NCI-H2171 treated with DMSO at 0.1 percent for 48 hours (cell line): ENCODE measurements at regions not wholly inside any gene's neighbourhood (a gene's known extent, or its start where the extent isn't known, plus 50 kb on each side); places are given as distances from the start of the nearest gene placed in this dataset.

Source experiments
- DNase-seq: peaks from one replicate; lab custom pipeline; 2025; lab: John Stamatoyannopoulos, UW

DNA sequence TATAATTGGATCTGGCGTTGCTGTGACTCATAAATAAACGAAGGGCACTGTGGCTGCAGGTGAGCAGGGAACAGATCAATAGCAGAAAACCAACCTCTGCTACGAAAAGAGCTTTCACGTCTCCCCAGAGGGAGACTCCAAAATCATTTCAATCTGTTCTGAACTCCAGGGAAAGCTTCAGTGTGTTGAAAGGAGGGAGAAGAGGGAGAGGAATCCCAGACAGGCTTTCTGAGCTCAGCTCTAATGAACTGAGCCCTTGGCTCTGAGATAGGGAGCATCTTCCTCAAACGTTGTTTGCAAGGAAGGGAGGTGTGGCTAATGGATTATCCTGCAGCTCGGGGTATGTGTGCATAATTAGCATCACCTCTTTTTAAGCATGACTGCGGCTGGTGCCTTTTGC lies 288.0 kb upstream of the IRX4 start:
- DNase-seq = peak; percentile 56

DNA sequence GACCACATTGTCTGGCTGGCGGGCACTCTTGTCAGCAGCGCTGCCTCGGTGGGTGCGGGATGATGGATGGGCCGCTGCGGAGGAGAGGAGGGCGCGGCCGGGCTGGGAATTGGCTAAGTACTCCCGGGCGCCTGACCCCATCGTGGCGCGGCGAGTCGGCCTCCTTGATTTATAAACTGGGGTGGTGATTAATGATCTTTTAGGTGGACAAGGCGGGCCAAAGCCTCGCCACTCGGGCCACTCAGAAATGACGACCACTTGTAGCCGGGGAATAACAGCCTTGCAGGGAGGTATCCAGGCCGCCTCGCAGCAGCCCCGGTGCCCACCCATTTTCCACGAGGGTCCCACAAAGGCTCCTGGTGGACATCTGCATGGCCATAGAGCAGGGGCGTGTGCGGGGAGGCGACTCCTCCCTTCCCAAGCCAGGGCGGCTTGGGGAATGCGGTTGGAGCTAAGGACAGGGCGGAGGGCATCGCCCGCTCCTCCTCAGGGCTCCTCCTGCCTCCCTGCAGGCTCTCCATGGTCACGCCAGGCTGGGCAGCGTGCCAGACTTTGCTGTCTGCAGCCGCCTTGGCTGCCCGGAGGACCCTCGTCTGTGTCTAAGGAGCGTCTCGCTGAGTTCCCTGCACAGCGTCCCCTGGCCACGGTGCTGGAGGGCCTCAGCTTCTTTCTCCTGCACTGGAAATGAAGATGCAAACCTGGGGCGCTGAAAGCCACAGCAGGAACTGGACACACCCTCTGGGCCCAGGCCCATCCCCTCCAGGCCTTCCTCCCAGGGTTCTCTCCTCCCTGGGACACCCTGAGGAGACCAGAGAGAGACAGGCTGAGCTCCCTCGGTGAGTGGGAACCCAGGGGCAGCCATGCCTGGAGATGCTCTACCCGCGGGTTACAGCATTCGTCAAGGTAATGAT lies 287.4 kb upstream of the IRX4 start:
- no peak for DNase-seq

DNA sequence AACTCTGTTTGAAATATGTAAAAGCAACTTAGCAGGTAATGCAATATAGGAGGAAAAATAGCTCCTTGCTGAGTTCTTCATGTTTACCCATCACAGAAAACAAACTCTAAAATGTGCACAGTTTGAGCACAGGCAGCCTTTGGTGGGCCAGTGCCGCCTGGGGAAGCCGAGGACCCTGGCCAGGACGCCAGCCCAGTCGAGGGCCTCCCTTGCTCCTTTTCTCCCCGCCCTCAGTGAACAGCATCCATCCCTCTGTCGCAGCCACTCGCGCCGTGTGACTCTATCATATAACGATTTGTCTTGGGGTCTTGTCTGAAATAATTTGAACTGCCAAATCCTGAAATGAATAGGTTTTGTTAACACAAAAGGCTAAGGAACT lies 286.7 kb upstream of the IRX4 start:
- DNase-seq = no peak

DNA sequence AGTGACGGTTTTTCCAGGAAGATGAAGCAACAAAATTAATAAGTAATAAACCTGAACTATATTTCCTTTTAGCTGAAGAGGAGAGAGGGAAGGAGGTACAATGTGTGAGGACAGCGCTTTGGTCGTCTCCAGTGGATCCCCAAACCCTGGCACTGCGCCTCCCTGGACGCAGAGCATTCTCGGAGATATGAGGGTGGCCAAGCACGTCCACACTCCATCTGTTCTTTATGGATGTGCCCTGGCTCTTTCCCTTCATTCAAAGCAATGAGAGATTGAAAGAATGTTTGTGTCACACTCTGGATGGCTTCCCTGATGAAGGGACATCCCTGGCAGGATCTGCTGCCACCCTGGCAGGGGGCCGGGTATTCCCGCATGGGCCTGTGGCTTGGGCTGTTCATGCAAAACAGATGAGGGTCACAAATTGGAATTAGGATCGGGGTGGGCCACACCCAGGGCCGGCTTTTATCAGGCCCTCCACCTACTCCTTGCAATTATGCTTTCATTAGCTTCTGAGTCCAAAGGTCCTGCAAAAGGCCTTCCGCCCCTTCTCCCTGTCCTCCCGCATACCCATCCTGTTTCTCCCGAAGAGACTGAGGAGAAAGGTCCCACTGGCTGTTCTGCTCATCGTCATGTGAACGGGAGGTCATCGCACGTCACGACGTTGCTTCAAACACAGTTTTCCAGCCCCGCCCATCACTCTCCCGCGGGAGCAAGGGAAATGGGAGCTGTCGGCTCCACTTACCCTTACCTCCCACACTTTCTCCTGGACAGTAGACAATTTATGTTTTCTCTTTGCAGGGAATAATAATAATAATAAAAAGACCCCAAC lies 286.1 kb upstream of the IRX4 start:
- no peak for DNase-seq

DNA sequence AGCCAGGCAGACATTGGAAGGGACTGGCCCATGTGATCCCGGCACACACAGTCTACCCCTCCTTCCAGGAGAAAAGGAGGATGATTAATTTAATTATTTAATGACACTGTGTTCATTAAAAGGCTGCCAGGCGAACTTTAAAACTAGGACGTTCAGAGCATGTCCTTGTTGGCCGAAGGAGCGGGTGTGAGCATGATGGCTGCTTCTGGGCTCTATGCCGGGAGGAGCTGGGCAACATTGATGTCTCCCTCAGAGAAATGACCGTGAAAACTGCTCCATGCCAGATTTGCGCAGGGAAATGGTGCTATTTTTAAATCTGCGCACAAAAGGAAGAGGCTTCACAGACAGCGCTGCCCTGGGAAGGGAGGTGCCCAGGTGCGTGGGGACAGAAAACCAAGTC lies 284.9 kb upstream of the IRX4 start:
- DNase-seq = no peak

DNA sequence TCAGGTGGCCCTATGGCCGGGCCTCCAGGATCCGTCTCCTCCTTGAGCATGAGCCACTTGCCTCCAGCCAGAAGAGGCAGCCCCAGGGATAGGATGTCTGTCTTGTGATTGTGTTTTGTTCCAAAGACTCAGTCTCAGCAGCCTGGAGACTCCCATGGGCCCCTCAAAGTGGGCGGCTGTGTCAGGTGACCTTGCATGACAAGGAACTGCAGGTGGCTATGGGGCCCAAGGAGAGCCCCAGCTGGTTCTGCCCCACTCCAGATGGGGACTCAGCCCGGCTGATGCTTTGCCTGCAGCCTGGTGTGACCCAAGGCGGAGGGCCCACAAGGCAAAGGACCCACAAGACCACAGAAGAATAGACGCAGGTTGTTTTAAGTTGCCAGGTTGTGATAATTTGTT lies 284.3 kb upstream of the IRX4 start:
- DNase-seq = peak; percentile 84

DNA sequence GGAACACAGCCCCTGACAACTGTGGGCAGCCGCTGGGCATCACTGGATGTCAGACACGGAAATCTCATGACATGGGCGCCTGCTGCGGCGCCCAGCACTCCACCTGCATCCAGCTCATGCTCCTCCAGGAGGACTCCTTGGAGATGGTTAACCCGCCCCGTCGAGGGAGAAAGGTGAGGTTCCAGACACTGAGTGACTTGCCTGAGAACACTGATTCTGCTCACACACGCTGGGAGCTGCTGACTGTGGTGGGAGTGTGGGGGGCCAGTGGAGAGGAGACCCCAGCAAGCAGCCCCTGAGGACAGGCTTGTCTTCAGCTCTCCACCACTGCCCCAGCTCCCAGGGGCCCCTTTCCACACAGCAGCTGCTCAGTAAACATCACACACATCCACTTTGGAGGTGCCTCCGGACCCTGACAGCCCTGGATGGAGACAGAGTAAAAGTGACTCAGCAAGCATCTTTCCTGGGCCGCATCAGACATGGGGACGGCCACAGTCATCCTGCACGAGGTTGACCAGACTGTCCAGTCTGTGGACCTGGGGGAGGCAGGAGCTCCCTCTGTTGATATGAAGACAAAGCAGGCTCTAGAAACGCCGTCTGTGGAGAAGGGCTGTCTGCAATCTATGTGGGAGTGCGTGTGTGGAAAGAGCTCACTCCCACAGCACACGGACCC lies 283.7 kb upstream of the IRX4 start:
- no peak for DNase-seq

DNA sequence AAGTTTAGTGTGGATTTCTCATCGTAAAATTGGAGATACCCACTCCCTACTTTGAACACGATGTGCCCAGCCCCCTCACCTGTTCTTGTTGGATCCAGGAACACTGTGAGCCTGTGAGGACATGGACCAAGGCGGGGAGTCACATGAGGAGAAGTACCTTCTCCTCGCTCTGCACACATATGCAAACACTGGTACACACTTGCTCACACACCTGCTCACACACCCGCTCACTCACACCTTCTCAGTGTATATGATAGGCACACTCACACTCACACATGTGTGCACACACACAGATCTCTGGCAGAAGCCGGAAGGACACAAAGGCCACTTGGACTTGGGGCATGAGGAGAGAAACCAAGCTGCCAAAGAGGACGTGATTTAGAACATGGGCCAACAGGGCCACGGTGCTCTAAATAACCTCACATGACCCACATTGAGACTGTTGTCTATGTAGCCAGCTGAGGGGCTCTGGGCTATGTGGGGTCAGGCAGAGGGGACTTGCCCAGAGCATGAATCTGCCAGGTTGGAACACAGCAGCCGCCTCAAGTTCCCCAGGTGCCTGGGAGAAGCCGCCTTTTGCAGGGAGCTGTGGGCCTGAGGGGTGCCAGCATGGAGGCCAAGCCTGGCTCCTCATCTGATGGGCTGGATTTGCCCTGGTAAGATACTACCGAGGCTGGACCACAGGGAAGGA lies 283.0 kb upstream of the IRX4 start:
- DNase-seq = no peak

DNA sequence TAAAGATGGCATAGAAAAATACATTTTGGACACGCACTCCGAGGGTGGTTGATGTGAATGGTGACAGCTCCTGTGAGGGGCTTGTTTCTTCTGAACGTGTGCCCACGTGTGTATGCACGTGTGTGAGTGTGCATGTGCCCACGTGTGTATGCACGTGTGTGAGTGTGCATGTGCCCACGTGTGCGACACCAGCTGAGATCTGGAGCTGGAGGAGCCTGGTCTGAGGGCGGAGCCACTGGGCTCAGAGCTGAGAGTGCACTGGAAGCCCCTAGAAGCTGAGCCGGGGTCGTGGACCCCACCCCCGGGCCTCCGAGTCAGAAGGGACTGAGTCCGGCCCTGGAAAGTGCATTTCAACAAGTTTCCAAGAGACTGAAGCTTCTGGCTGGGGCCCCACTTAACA lies 282.5 kb upstream of the IRX4 start:
- no peak for DNase-seq

DNA sequence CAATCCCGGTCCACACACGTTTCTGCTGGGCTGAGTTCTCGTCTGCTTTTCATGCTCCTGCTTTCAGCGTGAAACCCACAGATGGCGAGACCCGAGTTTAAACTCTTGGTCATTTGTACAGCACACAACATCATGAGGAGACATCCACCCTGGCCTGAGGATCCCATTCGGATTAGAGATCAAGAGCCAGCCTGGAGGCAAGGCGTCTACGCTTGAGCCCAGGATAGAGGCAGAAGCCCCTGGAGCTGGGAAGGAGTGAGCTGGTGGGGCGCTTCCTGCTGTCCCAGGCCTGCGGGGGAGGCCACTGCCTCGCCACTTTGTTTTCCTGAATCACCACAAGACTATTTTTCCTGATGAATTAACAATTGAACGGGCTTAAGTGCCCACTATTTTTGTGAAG lies 281.9 kb upstream of the IRX4 start:
- DNase-seq = no peak

DNA sequence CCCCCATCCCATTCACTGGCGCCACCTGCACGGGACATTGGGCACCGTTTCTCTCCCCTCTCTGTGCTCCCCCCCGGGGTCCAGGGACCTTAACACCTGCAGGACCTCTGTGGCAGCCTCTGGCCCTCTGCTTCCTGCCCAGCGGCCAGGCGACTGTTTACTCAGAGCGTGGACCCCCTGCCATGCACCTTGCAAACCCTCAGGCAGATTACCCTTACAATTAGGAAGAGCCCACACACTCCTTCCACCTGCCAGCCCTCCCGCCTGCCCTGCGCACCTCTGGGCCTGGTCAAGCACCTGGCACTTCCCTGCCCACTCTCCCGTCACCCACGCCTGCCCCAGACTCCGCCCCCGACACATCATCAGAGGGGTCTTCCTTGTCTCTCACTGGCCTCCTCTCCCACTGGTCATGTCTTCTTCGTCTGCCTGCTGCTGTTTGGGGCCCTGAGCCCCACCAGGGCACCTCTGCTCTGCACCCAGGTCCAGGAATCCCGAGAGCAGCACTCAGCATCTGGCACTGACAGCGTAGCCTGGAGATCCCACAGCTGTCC lies 281.3 kb upstream of the IRX4 start:
- no peak for DNase-seq

DNA sequence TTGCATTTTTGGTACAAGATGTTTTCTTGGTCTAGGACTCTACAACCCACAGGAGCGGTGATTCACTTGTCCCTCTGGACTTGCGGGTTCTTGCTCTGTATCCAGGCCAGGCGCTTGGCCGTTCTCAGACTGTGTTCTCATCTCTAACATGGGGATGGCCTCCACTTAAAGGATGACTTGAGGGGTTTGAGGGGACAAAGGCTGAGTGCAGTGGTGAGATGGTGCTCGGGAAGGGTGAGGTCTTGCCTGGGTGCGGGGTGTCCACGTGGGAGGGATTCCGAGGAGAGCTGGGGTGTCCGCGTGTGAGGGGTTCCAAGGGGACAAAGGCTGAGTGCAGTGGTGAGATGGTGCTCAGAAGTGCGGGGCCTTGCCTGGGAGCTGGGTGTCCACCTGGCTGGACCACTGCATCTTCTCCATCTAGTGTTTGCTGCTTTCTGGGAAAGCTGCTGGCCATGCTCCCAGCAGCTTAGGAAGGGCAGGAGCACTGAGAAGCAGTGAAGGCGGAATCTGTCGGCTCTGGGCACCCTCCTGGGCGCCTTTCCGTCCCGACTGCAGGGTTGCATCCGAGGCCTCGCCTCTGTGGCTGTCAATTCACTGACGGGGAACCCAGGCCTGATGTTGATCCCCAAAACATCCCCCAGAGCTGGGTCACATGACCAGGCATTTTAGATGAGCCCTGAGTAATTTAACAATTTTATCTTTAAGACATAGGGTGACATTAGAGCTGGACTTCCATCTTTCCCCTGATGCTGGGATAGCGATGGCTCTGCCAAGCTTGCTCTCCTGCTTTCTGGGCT lies 280.5 kb upstream of the IRX4 start:
- no peak for DNase-seq

DNA sequence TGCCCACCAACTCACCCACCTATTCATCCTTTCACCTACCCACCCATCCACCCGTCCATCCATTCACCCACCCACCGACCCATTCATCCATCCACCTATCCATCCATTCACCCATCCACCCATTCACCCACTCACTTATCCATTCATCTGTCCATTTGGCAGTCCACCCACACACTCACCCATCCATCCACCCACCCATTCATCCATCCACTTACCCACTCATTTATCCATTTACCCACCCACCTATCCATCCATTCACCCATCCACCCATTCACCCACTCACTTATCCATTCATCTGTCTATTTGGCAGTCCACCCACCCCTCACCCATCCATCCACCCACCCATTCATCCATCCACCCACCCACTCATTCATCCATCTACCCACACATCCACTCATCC lies 278.1 kb upstream of the IRX4 start:
- no peak for DNase-seq

DNA sequence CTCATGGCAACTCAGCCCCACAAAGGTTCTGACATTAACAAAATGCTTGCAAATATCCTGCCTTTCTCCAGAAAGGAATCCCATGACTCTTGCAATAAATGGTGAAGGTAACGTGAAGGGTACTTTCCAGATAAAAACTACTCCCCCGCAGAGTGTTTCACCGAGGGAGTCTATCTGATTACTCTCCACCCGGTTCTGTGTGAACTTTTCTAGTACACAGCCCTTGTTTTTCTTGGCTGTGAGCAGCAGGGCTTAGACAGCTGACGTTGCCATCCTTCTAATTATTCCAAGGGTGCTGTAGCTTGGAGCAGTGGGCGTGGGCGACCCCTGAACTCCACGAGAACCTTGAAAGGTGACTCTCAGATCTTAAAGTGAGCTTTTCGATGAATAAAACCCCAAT lies 276.0 kb upstream of the IRX4 start:
- DNase-seq = no peak

DNA sequence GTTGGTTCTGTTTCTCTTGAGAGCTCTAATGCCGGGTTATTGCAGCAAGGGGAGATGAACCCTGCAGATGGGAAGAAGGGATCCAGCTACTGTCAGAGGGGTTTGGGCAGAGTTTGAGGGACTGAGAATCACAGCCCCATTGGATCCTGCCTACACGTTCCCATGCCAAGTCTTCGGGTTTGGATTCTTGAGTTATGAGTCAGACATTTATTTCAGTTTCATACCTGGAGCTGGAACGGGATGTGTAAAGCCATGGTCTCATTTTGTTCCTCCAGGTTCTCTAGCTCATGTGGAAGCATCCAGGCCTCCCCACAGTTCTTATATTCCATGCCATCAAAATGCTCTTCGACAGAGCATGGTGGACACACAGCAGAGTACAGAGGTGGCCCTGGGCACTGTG lies 275.4 kb upstream of the IRX4 start:
- no peak for DNase-seq

DNA sequence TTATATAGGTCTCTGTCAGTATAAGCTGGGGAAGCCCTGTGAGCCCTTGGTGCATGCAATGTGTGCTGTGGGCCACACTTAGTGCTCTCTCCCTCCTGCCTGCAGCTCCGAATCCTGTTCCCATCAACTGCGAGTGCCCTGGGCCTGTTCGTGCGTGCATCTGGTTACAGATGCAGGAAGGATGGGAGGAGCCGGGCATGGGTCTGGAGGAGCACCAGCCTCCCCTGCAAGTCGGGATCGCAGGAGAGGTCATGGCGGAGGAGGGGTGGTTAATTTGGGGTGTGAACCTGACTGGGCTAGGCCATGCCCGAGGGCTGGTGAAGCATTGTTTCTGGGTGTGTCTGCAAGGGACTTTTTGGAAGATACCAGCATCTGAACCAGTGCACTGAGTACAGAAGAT lies 274.6 kb upstream of the IRX4 start:
- DNase-seq = no peak

DNA sequence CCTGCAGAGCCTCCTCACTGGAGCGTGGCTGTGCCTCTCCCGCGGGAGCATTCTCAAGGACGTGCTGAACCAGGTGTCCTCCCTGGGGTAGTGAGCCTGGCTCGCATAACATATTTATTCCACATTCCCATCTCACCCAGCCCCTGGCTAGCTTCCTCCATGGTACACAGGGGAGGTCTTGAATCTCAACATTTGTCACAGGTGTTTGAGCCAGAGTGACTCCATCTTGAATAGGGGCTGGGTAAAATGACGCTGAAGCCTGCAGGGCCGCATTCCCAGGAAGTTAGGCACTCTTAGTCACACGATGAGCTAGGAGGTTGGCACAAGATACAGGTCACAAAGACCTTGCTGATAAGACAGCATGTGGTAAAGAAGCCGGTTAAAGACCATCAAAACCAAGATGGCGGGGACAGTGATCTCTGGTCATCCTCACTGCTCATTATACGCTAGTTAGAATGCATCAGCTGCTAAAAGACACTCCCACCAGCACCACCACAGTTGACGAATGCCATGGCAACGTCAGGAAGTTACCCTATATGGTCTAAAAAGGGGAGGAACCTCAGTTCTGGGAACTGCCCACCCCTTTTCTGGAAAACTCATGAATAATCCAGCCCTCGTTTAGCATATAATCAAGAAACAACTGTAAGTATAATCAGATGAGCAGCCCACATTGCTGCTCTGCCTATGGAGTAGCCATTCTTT lies 273.8 kb upstream of the IRX4 start:
- peak; percentile 60 for DNase-seq

DNA sequence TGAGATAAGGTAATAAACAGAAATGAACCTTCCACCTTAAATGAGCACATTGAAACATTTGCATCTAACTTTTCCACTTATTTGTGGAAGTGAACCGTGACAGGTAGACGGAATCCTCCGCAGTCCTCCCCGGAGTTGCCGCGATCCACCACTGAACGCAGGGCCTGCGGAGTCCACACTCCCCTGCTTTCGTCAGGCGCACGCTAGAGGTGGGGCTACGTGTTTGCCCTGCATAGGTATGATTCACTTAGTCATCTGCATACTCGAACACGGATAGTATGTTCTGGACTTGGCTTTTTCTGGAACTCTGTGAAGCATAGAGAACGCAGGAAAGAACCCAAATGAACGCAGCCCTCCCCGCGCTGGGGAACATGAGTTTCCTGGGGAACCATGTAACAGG lies 272.8 kb upstream of the IRX4 start:
- no peak for DNase-seq

DNA sequence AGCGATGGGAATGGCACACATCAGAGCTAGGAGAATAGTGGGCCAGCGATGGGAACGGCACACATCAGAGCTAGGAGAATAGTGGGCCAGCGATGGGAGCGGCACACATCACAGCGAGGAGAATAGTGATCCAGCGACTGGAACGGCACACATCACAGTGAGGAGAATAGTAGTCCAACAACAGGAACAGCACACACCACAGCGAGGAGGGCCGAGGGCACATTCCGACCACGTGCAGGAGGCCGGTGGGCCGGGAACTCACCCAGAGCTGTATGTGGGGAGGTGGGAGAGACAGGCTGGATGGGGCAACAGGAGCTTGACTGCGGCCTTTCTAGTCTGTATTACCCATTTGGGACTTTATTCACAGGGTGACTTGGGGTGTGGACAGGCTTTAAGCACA lies 271.1 kb upstream of the IRX4 start:
- DNase-seq = no peak

DNA sequence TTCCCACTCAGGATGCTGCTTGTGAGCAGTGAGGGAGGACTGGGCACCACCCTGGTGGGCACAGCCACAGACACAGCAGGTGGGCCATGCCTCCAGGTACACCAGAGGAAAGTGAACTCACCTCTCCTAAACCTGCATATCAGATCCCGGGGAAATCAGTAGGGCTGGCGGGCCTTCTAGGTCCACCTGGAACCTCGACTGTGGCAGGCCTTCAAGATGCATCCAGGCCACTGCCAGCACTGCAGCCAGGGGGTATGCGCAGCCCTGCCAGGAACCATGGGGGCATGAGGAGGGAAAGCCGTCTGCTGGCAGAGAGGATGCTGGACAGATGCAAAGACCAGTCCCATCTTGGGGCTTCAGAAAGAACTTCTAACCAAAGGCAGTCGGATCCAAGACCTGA lies 270.6 kb upstream of the IRX4 start:
- no peak for DNase-seq
